ENCODE measurements at regions not wholly inside any gene's neighbourhood (a gene's known extent, or its start where the extent isn't known, plus 50 kb on each side); places are given as distances from the start of the nearest gene placed in this dataset.

DNA sequence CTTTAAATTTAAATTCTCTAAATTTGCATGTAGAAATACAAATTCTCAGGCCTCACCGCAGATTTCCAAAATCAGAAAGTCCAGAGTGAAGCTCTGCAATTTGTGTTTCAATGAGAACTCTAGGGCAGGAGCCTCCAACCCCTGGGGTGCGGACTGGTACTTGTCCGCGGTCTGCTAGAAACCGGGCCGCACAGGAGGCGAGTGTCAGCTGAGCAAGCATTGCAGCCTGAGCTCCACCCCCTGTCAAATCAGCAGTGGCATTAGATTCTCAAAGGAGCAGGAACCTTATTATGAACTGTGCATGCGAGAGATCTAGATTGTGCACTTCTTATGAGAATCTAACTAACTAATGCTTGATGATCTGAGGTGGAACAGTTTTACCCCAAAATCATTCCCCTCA is 203.0 kb upstream of the PCSK2 start:
- DNase-seq = peak; percentile 88

- no peak for DNase-seq
Measured at GRCh38 chr20:17024513-17025119, 202.2 kb upstream of the PCSK2 start.

DNA sequence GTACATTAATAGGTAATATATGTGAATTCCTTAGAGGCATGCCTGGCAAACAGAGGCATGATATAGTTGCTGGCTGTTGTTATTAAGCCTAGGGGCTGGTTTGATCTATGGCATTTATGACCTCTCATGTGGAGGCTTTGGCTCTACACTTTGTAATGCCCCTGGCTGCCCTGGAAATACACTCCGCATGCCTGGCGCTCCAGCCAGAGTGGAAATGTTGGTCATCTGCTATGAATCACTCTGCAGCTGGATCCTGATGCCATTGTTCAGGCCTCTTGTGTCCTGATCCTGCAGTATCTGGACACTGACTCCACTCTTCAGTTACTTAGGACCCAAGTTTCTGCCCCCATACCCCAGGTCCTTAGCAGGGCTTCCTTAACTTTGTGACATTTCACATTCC is 200.5 kb upstream of the PCSK2 start:
- DNase-seq = no peak

GRCh38 chr20:17029698-17030097 is 197.1 kb upstream of the PCSK2 start:
- DNase-seq = peak; percentile 81

DNA sequence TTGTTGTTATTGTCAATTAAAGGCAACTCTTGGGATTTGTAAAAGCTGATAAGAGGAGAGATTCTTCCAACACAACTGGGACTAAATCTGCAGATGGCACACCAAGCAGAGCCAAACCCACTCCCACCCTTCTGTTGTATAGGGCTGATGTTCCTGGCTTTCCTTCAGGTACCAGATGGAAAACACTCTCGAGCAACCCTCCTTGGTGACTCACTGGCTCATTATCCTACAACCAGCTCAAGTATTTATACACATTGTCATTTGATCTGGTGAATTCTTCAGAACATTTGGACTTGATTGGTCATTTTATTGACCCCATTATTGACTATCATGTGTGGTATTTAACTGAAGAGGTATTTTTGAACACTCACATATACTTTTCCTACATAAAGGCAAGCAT is 190.3 kb upstream of the PCSK2 start:
- DNase-seq = peak; percentile 91

- DNase-seq = no peak
Measured at GRCh38 chr20:17042122-17042521, 184.7 kb upstream of the PCSK2 start.

- DNase-seq = peak; percentile 26
Measured at GRCh38 chr20:17043323-17043722, 183.5 kb upstream of the PCSK2 start.

GRCh38 chr20:17044891-17045290 is 181.9 kb upstream of the PCSK2 start:
- DNase-seq = no peak

DNA sequence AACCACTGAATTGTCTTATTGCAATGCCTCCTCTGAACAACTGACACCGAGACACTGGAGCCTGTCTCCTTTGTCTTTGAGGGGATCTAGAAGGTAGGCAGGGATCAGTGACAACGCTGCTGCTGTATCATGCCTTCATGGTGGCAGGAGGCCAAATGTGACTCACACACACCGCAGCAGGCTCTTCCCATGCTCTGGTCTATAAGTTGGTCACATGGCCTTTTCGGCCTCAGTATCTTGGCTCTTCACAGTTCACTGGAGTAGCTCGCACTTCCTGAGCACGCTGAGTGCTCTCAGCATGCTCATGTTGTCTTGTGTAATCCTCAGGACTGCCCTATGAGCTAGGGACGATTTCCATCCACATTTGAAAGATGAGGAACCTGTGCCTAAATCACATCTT is 167.4 kb upstream of the PCSK2 start:
- DNase-seq = peak; percentile 94

DNA sequence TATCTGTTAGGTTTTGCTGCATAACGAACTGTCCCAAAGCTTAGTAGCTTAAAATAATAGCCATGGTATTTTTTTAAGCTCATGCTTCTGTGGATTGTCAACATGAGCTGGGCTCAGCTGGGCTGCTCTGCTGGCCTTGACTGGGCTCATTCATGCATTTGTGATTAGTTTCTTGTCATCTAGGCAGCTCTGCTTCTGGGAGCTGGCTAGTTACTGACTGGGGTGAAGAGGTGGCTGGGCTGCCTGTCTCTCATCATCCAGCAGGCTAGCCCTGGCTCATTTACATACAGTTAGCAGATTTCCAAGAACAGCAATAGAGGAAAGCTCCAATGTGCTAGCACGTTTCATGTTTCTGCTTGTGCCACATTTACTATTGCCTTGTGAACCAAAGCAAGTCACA is 165.1 kb upstream of the PCSK2 start:
- DNase-seq = peak; percentile 8

GRCh38 chr20:17062712-17063111 is 164.1 kb upstream of the PCSK2 start:
- DNase-seq = no peak

GRCh38 chr20:17066902-17067301 is 159.9 kb upstream of the PCSK2 start:
- peak; percentile 80 for DNase-seq

DNA sequence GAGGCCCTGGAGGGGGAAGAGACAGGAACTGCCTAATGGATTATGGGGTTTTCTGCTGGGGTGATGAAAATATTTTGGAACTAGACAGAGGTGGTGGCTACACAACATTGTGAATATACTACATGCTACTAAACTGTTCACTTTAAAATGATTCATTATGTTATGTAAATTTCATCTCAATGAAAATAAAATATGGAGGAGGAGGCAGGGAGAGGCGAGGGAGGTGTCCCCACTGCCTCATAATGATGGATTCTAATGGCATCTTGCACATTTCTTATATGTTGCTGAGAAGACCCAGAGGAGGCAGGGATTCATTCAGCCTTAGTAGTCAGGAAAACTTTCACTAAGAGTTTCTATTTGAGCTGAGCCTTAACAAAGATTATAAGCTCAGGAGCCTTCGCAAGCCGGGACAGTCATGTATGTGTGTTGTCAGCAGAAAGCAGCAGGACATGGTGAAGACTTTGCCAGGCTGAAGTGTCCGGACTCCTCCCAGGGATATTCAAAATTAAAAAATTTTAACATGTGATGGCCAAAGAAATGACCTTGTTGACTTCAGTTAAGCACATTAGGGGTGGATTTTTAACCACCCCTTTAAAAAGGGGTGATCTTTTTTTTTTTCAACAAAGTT is 158.6 kb upstream of the PCSK2 start:
- DNase-seq = no peak

DNA sequence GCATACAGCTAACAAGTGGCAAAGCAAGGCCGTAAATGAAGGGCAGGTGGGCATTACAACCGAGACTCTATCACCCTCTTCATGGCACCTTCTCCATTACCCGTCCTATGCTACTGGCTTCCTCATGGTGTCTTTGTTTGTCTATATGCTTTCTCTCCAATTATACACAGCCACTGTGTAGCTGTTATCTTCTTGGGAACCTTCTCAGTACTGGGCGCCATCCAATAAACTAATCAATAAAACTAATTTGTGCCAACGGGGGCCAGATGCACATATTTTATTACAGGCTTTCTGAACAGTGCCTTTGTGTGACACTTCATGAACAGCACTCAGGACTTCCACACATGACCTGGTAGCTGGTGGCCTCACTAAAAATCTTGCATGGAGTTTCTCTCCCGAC is 149.8 kb upstream of the PCSK2 start:
- no peak for DNase-seq

- no peak for DNase-seq
Measured at GRCh38 chr20:17083738-17084137, 143.1 kb upstream of the PCSK2 start.

DNA sequence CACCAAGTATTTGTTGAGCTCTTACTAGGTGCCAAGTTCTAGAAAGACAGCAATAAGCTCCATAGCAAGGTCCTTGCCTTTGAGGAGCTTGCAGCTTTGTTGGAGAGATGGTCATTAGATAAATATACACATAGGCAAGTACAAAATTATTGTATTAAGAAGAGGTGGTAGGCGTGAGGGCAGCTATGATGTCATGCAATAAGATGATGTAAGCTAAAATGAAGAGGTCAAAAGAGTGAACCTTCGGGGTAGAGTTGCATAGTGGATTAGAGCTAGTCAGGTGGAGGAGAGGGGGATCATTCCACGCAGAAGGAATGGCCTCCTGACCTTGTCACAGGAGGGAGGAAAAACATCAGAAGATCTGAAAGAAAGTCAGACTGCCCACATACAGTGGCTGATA is 141.9 kb upstream of the PCSK2 start:
- DNase-seq = no peak

DNA sequence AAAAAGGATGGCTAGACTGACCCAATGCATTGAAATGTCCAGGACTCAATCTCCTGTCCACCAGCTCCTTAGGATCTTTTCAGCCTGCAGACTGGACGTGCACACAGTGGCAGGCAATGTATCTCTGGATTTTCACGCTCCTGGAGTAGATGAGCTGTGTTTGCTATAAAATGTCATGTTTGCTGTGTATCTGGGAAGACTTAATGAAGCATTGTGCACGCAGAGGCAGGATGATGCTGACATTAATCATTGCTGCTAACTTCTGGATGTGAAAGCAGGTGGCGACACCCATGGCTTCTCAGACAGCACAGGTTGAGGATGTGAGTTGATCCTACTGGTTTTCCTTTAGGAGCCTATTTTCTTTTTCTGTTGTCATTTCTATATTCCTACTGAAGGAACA is 133.1 kb upstream of the PCSK2 start:
- DNase-seq = no peak

DNA sequence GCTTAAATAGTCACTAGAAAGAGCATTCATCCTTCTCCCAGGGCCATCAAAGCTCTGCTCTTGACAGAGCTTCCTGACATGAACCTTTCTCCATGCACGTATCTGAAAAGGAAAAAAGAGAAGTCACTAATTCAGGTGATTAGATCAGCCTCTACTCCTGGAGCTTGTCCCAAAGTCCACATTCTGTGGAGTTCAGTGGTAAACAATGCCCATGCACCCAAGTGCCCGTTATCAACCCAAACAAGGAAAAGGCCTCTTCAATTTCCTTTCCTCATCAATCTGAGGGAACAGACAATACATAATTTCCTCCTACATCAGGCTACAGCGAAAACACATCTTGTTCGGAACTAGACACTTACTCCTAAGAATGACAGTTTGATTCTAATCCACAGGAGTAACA is 129.2 kb upstream of the PCSK2 start:
- DNase-seq = no peak

- no peak for DNase-seq
Measured at GRCh38 chr20:17100506-17100905, 126.3 kb upstream of the PCSK2 start.

- DNase-seq = no peak
Measured at GRCh38 chr20:17107127-17107526, 119.7 kb upstream of the PCSK2 start.

- DNase-seq = no peak
Measured at GRCh38 chr20:17108896-17109295, 117.9 kb upstream of the PCSK2 start.

DNA sequence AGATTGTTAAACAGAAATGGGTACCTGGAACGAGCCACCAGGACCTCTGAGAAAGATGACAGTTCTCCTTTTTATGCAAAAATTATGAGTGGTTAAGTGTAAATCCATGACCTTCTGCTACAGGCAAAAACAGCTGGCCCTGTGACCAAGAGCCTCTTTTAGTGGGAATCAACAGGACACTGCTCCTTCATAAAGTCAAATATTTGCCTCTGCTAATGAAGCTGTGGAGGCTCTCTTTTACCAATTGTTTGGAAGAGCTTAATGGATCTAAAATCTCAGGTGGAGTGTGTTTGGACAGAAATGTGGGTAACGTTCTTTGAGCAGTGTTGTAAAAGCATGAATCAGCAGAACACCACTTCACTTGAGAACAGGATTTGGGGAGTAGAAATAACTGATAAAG is 117.5 kb upstream of the PCSK2 start:
- DNase-seq = peak; percentile 75

- no peak for DNase-seq
Measured at GRCh38 chr20:17128206-17128605, 98.6 kb upstream of the PCSK2 start.

DNA sequence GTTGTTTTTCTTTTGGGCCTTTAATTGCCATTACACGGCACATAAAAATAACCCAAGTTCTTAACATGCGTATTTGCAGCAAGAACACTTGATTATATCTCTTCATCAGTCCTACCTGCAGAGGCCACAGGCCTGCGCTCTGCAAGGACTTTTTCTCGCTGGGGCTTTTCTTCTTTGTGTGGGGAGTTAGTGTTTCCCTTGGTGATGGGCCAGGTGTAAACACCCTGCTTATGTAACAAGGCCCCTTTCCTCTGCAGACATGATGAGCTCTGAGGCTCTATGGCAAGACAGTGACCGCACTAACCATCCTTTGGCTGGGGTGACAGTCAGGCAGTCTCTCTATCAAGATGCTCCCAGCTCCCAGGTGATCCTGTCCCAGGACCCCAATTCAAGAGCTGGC is 97.8 kb upstream of the PCSK2 start:
- no peak for DNase-seq

- DNase-seq = no peak
Measured at GRCh38 chr20:17137692-17138091, 89.1 kb upstream of the PCSK2 start.

Data from NCI-H510A treated with DMSO at 0.1 percent for 48 hours (cell line).